HL-60 (cell line): ENCODE measurements at regions not wholly inside any gene's neighbourhood (a gene's known extent, or its start where the extent isn't known, plus 50 kb on each side); places are given as distances from the start of the nearest gene placed in this dataset.

Experiments
- DNase-seq, 2 experiments: peaks; one replicate each; pipeline ENCODE4 v3.0.0-alpha.2; 2010 to 2020; ENCODE audit warnings: low read depth in 1 of 2, low spot score in 1 of 2
- H3K27ac ChIP-seq: fragments of 250-450 bp; sonication (Bioruptor Pico); replicated peaks from 2 replicates; pipeline ENCODE4 v1.5.1; 2020; ENCODE audit warnings: mild to moderate bottlenecking, moderate library complexity
- H3K27me3 ChIP-seq: fragments of 250-450 bp; sonication (Bioruptor Pico); 2 replicates; pipeline ENCODE4 v1.5.1; 2021; ENCODE audit warnings: mild to moderate bottlenecking, moderate library complexity; ENCODE audit not compliant: insufficient read depth, poor library complexity, severe bottlenecking
- H3K4me3 ChIP-seq: replicated peaks from 2 replicates; pipeline ENCODE4 v1.5.1; 2011; ENCODE audit warnings: mild to moderate bottlenecking, control low read depth, low read length; ENCODE audit not compliant: insufficient read depth
- CTCF ChIP-seq: IDR thresholded peaks from one replicate; pipeline ENCODE4 v1.5.1; 2011; ENCODE audit warnings: low read length, control low read depth, inconsistent platforms; ENCODE audit not compliant: insufficient read depth
- GABPA ChIP-seq: IDR thresholded peaks from 2 replicates; pipeline ENCODE4 v1.6.1; 2012; ENCODE audit warnings: low read depth
- POLR2AphosphoS5 ChIP-seq: IDR thresholded peaks from 2 replicates; pipeline ENCODE4 v1.6.1; 2012; ENCODE audit warnings: low read depth
- SPI1 ChIP-seq: IDR thresholded peaks from 2 replicates; pipeline ENCODE4 v1.6.1; 2012; ENCODE audit warnings: low read depth, mild to moderate bottlenecking, borderline replicate concordance
- TF ChIP-seq, protein P1 (sequence below): IDR thresholded peaks from 2 replicates; pipeline ENCODE4 v1.6.1; 2012; ENCODE audit warnings: low read depth; ENCODE audit not compliant: insufficient replicate concordance

DNA sequence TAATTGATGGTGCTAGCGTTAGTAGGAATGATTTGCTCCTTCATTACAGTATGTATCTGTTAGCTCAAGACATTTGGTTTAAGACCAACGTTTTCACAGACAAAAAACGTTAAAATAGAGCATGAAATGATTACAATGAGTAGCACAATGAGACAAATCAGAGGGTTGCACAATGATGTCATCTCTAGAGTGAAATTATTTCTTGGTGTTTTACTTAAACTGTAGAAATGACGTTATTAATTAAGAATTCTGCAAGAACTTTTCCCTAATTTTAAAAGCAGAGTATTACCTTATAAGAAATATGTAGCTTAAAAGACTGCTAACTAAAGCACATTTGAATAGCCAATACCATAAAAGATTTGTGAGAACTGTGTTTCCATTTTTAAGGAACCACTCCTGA, 373.4 kb upstream of the KIF2B start:
- Histone ChIP-seq H3K27ac (no peak overlapping the region), H3K27me3 (no peaks in the 10 kb centered on the region), H3K4me3 (no peak overlapping the region)
- TF ChIP-seq SPI1 (no peak), GABPA (no peak), CTCF (no peak), POLR2AphosphoS5 (no peak)
- TF ChIP-seq, protein P1, sequence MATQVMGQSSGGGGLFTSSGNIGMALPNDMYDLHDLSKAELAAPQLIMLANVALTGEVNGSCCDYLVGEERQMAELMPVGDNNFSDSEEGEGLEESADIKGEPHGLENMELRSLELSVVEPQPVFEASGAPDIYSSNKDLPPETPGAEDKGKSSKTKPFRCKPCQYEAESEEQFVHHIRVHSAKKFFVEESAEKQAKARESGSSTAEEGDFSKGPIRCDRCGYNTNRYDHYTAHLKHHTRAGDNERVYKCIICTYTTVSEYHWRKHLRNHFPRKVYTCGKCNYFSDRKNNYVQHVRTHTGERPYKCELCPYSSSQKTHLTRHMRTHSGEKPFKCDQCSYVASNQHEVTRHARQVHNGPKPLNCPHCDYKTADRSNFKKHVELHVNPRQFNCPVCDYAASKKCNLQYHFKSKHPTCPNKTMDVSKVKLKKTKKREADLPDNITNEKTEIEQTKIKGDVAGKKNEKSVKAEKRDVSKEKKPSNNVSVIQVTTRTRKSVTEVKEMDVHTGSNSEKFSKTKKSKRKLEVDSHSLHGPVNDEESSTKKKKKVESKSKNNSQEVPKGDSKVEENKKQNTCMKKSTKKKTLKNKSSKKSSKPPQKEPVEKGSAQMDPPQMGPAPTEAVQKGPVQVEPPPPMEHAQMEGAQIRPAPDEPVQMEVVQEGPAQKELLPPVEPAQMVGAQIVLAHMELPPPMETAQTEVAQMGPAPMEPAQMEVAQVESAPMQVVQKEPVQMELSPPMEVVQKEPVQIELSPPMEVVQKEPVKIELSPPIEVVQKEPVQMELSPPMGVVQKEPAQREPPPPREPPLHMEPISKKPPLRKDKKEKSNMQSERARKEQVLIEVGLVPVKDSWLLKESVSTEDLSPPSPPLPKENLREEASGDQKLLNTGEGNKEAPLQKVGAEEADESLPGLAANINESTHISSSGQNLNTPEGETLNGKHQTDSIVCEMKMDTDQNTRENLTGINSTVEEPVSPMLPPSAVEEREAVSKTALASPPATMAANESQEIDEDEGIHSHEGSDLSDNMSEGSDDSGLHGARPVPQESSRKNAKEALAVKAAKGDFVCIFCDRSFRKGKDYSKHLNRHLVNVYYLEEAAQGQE, result no peak
- no peak for DNase-seq

DNA sequence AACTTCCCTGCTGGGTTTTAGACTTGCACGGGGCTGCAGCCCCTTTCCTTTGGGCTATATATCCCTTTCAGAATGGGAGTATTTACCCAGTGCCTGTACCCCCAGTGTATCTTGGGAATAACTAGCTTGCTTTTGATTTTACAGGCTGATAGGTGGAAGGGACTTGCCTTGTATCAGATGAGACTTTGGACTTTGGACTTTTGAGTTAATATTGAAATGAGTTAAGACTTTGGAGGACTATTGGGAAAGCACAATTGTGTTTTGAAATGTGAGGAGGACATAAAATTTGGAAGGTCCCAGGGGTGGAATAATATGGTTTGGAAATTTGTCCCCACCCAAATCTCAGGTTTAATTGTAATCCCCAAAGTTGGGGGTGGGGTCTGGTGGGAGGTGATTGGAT, 393.8 kb upstream of the KIF2B start:
- no peaks in the 10 kb centered on the region for H3K27me3 ChIP-seq
- H3K27ac ChIP-seq, result no peak overlapping the region
- TF ChIP-seq SPI1 (no peak), POLR2AphosphoS5 (no peak), GABPA (no peak), CTCF (no peak)
- TF ChIP-seq, protein P1, result no peak
- H3K4me3 ChIP-seq, result no peak overlapping the region
- DNase-seq, result no peak

GRCh38 chr17:53426505-53426904, 396.2 kb upstream of the KIF2B start:
- TF ChIP-seq GABPA, result no peak
- TF ChIP-seq, protein P1, result no peak
- no peak for TF ChIP-seq POLR2AphosphoS5
- TF ChIP-seq CTCF, result no peak
- no peak for TF ChIP-seq SPI1
- no peaks in the 10 kb centered on the region for H3K27me3 ChIP-seq
- no peak overlapping the region for H3K4me3 ChIP-seq
- no peak for DNase-seq
- no peak overlapping the region for H3K27ac ChIP-seq
